ENCODE measurements at regions not wholly inside any gene's neighbourhood (a gene's known extent, or its start where the extent isn't known, plus 50 kb on each side); places are given as distances from the start of the nearest gene placed in this dataset.

DNA sequence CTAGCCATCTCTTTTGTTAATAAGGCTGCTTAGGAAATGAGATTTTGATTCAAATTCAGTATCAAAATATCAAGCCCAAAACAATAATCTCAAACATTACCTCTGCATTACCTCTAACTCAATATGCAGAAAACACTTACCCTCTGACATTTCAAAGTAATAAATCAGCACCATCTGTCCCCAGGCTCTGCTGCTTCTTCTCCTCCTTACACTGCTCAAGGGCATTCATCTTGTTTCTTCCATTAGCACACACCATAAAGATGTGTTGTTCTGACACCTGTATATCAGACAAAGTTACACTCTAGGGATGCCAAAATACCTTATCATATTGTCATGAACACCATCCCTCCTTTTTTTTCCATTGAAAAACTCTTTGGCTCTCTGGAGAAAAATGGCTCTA is 1630.3 kb downstream of the RPA4 start:
- ATAC-seq (no peak), DNase-seq (ENCODE audit: low spot score) (no peak)

GRCh38 chrX:98516120-98516519 is 1632.4 kb downstream of the RPA4 start:
- no peak for ATAC-seq
- DNase-seq (ENCODE audit: low spot score): no peak

DNA sequence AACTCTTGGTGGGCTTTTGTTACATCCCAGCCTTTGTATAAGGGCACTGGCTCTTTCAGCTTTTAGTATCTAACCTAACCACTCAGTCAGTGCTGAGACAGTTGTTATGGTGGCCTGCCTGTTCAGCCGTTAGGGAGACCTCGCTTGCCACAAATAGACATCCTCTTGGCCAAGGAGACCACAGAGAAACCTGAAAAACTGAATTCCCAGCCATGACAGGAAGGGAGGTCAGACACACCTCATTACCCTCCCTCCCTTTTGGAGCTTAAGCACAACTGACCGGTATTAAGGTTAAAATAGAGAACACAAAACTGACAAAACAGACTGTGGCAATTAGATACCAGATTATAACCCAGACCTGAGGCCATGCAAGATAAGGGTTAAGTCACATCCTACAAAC is 1639.3 kb downstream of the RPA4 start:
- no peak for DNase-seq (ENCODE audit: low spot score)
- no peak for ATAC-seq

GRCh38 chrX:98523521-98523920 is 1639.8 kb downstream of the RPA4 start:
- no peak for DNase-seq (ENCODE audit: low spot score)

GRCh38 chrX:98548519-98548918 is 1664.8 kb downstream of the RPA4 start:
- DNase-seq (ENCODE audit: low spot score): no peak
- ATAC-seq: no peak

More at GRCh38 chrX:98523521-98523920, 1639.8 kb downstream of the RPA4 start:
- no peak for ATAC-seq

DNA sequence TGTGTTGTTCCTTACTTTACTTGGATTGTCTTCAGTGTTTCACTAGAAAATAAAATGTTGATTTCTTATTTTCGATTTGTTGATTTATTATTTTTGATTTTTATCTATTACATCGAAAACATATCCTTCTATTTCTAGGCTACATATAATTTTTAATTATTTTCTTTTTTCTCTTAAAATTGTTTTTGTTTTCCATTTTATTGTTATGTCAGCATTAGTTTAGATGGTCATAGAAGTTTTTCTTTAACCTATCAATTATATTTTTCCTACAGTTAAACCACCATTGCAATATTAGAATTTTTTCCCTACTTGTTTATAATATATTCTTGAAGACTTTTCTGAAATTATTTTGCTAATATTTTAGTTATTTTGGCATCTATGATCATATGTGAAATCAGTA is 1685.1 kb downstream of the RPA4 start:
- ATAC-seq: no peak

DNA sequence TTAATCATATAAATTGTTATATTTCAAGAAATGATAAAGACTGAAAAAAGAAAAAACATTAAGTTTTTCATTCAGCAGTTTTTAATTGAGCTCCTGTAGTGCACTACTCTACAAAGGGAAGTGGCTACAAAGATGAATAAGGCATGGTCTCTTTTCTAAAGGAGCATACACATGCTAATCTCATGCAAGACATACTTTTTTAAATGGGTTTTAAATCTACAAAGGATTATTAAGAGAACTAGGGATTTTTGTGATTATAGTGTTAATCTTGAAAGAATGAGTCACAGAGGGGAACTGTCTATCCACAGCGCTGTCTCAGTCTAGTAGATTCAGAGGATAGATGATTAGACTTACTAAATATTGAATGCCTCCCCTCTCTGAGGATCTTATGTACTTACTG is 1722.2 kb downstream of the RPA4 start:
- DNase-seq (ENCODE audit: low spot score) (no peak), ATAC-seq (no peak)

More for the DNA sequence above, 1685.1 kb downstream of the RPA4 start:
- no peak for DNase-seq (ENCODE audit: low spot score)

DNA sequence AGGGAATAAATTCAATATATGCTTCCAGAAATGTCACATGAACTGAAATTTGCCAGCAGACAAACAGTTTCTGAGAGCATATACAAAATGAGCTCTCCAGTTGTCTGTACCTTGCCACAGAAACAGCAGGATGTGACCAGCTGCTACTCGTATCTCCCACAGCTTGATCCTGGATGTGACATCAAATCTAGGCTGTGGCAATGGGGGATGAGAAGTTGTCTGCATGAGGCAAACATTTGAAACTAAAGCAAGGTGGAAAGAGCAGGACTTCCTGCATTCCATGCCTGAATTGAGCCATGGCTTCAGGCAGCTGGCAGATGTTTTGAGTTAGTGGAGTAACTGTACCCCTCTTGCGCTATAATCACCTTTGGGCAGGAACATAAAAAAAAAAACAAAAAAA is 1724.0 kb downstream of the RPA4 start:
- ATAC-seq (no peak), DNase-seq (ENCODE audit: low spot score) (no peak)

DNA sequence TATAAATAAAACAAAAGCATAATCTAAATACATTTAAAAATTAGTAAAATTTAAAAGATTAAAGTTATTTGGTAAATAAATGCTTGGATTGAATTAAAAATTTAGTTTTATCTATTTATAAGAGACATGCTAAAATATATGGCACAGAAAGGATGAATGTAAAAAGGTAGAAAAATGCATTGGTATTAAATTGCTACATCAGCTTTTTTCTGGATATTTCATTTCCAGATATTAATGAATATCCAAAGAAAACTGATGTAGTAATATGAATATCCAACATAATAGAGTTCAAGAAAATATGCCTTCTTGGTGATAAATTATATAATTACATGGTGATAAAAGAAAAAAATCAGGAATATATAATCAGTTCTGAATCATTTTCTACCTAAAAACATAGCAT is 1743.9 kb downstream of the RPA4 start:
- ATAC-seq (no peak), DNase-seq (ENCODE audit: low spot score) (no peak)

GRCh38 chrX:98637451-98637850 is 1753.7 kb downstream of the RPA4 start:
- ATAC-seq (no peak), DNase-seq (ENCODE audit: low spot score) (no peak)

DNA sequence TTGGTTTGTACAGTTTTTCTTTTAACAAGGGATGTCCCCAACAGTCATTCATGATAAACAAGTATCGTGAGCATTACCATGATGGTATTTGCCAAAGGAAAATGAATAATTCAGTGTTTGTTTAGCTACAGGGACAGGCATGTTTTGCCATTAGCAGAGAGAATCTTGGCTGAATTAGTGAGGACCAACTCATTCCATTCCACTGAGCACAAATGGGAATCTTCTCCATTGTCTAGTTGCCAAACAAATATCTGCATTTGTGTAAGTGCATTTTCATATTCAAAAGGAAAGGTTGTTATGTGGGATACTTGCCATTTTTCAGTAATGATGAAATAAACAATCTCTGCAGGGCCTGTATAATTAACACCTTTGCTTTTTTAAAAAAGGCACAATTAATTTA is 1762.6 kb downstream of the RPA4 start:
- no peak for ATAC-seq
- DNase-seq (ENCODE audit: low spot score): no peak

- no peak for ATAC-seq
Observed at GRCh38 chrX:98654565-98654964, 1755.5 kb downstream of the PCDH19 start.

More at GRCh38 chrX:98654565-98654964, 1755.5 kb downstream of the PCDH19 start:
- no peak for DNase-seq (ENCODE audit: low spot score)

Measured in left lobe of liver (tissue), 2 donors.